IPS-NIHi7 (cell line): ENCODE measurements at regions not wholly inside any gene's neighbourhood (a gene's known extent, or its start where the extent isn't known, plus 50 kb on each side); places are given as distances from the start of the nearest gene placed in this dataset.
"Not testable (repeated sequence)": the region's sequence is repeated elsewhere in the genome, so short reads cannot be mapped to it uniquely, and the experiment has no call there.

Experiments
- DNase-seq: peaks from one replicate; pipeline ENCODE4 v3.0.0; 2012; ENCODE audit warnings: mixed read lengths; ENCODE audit errors: extremely low spot score

- DNase-seq = not testable (repeated sequence)
Observed at GRCh38 chr2:87639801-87640440, 108.0 kb upstream of the PLGLB2 start.

- not testable (repeated sequence) for DNase-seq
Observed at GRCh38 chr2:87640961-87641563, 106.8 kb upstream of the PLGLB2 start.

GRCh38 chr2:87643165-87643564 lies 104.7 kb upstream of the PLGLB2 start:
- not testable (repeated sequence) for DNase-seq

GRCh38 chr2:87647737-87648498 lies 100.0 kb upstream of the PLGLB2 start:
- not testable (repeated sequence) for DNase-seq

- DNase-seq = not testable (repeated sequence)
Observed at GRCh38 chr2:87648815-87649214, 99.1 kb upstream of the PLGLB2 start.

GRCh38 chr2:87649871-87650270 lies 98.0 kb upstream of the PLGLB2 start:
- DNase-seq = not testable (repeated sequence)

- DNase-seq = not testable (repeated sequence)
Observed at GRCh38 chr2:87650837-87651236, 97.0 kb upstream of the PLGLB2 start.

GRCh38 chr2:87651589-87651988 lies 96.3 kb upstream of the PLGLB2 start:
- not testable (repeated sequence) for DNase-seq

- DNase-seq = not testable (repeated sequence)
Observed at GRCh38 chr2:87653373-87653772, 94.5 kb upstream of the PLGLB2 start.

GRCh38 chr2:87654136-87654814 lies 93.6 kb upstream of the PLGLB2 start:
- not testable (repeated sequence) for DNase-seq

GRCh38 chr2:87657915-87658314 lies 90.0 kb upstream of the PLGLB2 start:
- not testable (repeated sequence) for DNase-seq

GRCh38 chr2:87658357-87658756 lies 89.5 kb upstream of the PLGLB2 start:
- not testable (repeated sequence) for DNase-seq

- not testable (repeated sequence) for DNase-seq
Observed at GRCh38 chr2:87658976-87659375, 88.9 kb upstream of the PLGLB2 start.

- not testable (repeated sequence) for DNase-seq
Observed at GRCh38 chr2:87660164-87660563, 87.7 kb upstream of the PLGLB2 start.

DNA sequence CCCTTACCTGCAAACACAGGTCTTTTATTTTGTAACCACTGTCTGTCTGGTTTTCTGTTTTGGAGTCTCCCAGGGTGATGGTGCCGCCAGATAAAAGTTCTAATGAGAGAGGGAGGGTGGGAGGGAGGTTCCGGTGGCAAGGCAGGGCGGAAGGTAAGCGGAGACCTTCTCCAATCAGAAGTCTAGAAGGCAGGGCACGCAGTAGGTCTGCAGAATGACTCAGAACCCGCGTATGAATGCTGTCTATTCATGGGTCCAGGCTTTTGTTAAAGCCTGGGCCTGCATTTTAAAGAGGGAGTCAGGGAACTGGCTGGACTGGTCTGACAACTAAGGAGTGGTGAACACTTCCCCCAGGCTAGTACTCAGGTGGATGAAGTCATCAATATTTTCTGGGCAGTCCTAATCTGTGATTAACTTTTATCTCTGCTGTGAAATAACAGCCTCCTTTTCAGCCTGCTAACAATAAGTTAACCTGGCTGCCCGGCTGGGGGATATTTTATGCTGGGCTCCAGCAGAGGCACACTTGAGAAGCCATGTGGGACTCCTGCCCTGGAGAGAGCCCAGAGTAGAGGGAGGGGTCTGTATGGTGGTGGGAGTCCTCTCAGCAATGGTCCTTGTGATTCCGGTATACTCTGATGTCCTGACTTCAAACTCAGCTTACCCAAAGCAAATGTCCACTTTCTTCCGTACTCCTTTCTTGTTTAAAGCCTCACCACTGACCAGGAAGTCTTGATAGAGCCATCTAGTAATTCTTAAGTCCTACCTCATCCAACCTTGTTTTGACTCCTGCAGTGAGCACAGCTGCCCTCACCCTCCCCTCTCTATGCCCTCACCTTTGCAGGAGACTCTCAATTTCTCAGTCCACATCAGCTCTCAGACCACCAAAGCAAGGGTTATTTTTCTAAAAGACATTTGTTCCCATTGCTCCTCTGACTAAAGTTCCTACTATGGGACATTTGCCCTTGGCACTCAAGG lies 85.3 kb upstream of the PLGLB2 start:
- peak; percentile 60 for DNase-seq

DNA sequence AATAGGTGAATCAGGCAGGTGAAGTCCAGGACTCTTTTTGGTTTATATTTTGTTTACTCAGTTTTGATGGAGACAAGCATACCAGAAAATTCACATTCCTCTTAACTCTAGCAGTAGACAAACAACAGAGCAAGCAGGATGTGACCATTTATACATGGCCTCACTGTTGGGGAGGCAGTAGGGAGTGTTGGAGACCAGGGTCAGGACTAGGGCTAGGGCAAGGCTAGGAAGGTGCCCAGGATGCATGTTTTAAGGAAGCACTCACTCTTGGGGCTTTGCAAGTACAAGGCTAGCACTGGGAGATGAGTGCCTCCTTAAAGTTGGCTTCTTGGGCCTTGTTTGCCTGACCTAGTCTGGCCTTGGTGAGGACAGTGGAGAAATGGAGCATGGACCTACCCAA lies 84.5 kb upstream of the PLGLB2 start:
- DNase-seq = not testable (repeated sequence)

DNA sequence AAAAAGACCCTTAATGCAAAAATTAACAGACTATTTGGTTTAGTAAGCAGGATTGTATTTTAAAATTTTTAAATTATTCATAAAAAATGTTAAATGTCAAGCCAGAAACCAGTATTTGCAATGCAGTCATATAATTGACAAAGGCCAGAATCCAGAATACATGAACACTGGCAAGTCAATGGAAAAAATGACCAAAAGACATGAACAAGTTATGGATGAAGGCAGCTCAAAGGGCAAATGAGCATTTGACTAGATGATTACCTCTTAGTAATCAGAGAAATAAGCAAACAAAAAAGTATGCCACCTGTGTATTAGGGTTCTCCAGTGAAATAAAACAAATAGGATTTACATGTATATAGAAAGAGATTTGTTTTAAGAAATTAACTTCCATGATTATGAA lies 80.9 kb upstream of the PLGLB2 start:
- not testable (repeated sequence) for DNase-seq

GRCh38 chr2:87668361-87668760 lies 79.5 kb upstream of the PLGLB2 start:
- not testable (repeated sequence) for DNase-seq

DNA sequence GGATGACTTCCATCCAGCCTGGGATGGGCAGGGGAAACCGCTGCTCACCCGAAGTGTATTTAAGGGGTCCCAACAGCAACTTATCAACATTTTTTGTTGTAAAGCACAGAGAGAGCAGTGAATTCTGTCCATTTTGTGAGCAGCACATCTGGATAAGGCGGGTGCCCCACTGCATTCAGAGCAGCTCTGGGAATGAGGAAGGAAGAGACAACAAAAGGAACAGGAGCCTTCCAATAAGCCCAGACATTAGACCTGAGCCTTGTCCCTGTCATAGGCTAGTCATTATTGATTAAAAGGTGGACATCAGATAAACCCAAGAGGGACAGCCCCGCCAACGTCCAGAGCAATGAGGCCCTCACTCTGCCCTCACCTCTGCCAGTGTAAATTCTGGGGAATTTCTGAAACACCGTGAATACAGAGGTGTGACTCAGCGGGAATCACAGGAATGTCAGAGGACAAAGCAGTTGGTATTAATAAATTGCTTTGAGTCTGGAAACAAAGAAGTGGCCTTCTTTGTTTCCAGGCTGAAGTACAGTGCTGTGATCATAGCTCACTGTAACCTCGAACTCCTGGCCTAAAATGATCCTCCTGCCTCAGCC lies 78.2 kb upstream of the PLGLB2 start:
- DNase-seq = not testable (repeated sequence)

- not testable (repeated sequence) for DNase-seq
Observed at GRCh38 chr2:87672404-87672803, 75.5 kb upstream of the PLGLB2 start.
